SK-N-SH (cell line): ENCODE measurements at regions not wholly inside any gene's neighbourhood (a gene's known extent, or its start where the extent isn't known, plus 50 kb on each side); places are given as distances from the start of the nearest gene placed in this dataset.

ENCODE experiments used
- CTCF ChIA-PET: fragments of 300-600, 350-600 bp; formaldehyde crosslinking; extraction: SDS; loops from one replicate; lab custom pipeline; 2021; lab: Yijun Ruan, JAX
- POLR2A ChIA-PET: fragments of 350-600 bp; sonication (Branson Sonifier 250); formaldehyde crosslinking; extraction: SDS; loops from one replicate; lab custom pipeline; 2020; ENCODE audit warnings: antibody characterized with exemption, inconsistent platforms; lab: Yijun Ruan, JAX
- DNase-seq: peaks from one replicate; pipeline ENCODE4 v3.0.0; 2012
- H2AFZ ChIP-seq: fragments of 200-600 bp; sonication (generic); 2 replicates; pipeline ENCODE4 v1.8.1; 2016; ENCODE audit warnings: antibody characterized with exemption, mild to moderate bottlenecking, low read depth
- H3F3A ChIP-seq: fragments of 200-600 bp; sonication (generic); replicated peaks from 2 replicates; pipeline ENCODE3; 2016; ENCODE audit warnings: antibody characterized with exemption, mild to moderate bottlenecking; ENCODE audit not compliant: insufficient read depth
- H3K27ac ChIP-seq, 2 experiments: fragments of 200-500 bp in 1 of 2; fragments of 200-600 bp in 1 of 2; sonication (Bioruptor generic) in 1 of 2; sonication (generic), shearing (Covaris generic) in 1 of 2; 2 replicates each; pipeline versions ENCODE4 v1.5.1 to v1.6.1; 2014 to 2016; ENCODE audit warnings: low read depth in 2 of 2, inconsistent platforms in 1 of 2, low read length in 1 of 2, mild to moderate bottlenecking in 1 of 2, mixed read lengths in 1 of 2
- H3K27me3 ChIP-seq: fragments of 200-600 bp; sonication (generic), shearing (Covaris generic); 2 replicates; pipeline ENCODE4 v1.6.1; 2016; ENCODE audit warnings: mixed run types; ENCODE audit not compliant: insufficient read depth
- H3K36me3 ChIP-seq, 2 experiments: fragments of 200-500 bp in 1 of 2; fragments of 200-600 bp in 1 of 2; sonication (Bioruptor generic) in 1 of 2; sonication (generic) in 1 of 2; replicated peaks in 1 of 2; 2 replicates each; pipeline versions ENCODE3 to v1.5.1; 2014 to 2016; ENCODE audit warnings: low read length in 1 of 2, mild to moderate bottlenecking in 1 of 2; ENCODE audit not compliant: insufficient read depth in 2 of 2, control insufficient read depth in 1 of 2
- H3K4me1 ChIP-seq, 2 experiments: fragments of 200-500 bp in 1 of 2; fragments of 200-600 bp in 1 of 2; sonication (Bioruptor generic) in 1 of 2; sonication (generic), shearing (Covaris generic) in 1 of 2; 2 replicates each; pipeline versions ENCODE4 v1.5.1 to v1.6.1; 2014 to 2016; ENCODE audit warnings: low read depth in 1 of 2, low read length in 1 of 2, mixed run types in 1 of 2; ENCODE audit not compliant: insufficient read depth in 2 of 2, control insufficient read depth in 1 of 2
- H3K4me2 ChIP-seq: fragments of 200-600 bp; sonication (generic), shearing (Covaris generic); 2 replicates; pipeline ENCODE4 v1.6.1; 2017; ENCODE audit warnings: mixed run types
- H3K4me3 ChIP-seq, 2 experiments: fragments of 200-500 bp in 1 of 2; fragments of 200-600 bp in 1 of 2; sonication (Bioruptor generic) in 1 of 2; sonication (generic), shearing (Covaris generic) in 1 of 2; 2 replicates each; pipeline versions ENCODE4 v1.5.1 to v1.8.1; 2014 to 2016; ENCODE audit warnings: low read depth in 2 of 2, inconsistent platforms in 1 of 2, low read length in 1 of 2, mild to moderate bottlenecking in 1 of 2, mixed read lengths in 1 of 2, moderate library complexity in 1 of 2
- H3K79me2 ChIP-seq: fragments of 200-600 bp; sonication (generic); 2 replicates; pipeline ENCODE4 v1.8.1; 2017; ENCODE audit warnings: mild to moderate bottlenecking; ENCODE audit not compliant: insufficient read depth
- H3K9ac ChIP-seq: fragments of 200-600 bp; sonication (generic); 2 replicates; pipeline ENCODE4 v1.6.1; 2017; ENCODE audit warnings: mixed run types
- H3K9me2 ChIP-seq: fragments of 200-600 bp; sonication (generic); 2 replicates; pipeline ENCODE4 v1.6.1; 2017; ENCODE audit warnings: mixed run types
- H3K9me3 ChIP-seq: fragments of 200-600 bp; sonication (generic); 2 replicates; pipeline ENCODE4 v1.6.1; 2017; ENCODE audit warnings: mixed run types, mild to moderate bottlenecking, moderate library complexity
- H4K20me1 ChIP-seq: fragments of 200-600 bp; sonication (generic); 2 replicates; pipeline ENCODE4 v1.6.1; 2017; ENCODE audit warnings: mild to moderate bottlenecking, mixed run types; ENCODE audit not compliant: insufficient read depth
- FOSL2 ChIP-seq: IDR thresholded peaks from 2 replicates; pipeline ENCODE4 v1.4.0; 2012; ENCODE audit warnings: low read depth, mild to moderate bottlenecking, moderate library complexity, borderline replicate concordance
- FOXJ3 ChIP-seq: sonication (generic); formaldehyde crosslinking; IDR thresholded peaks from 2 replicates; pipeline ENCODE4 v1.5.1; 2020; ENCODE audit warnings: mild to moderate bottlenecking, missing genetic modification reagents
- FOXM1 ChIP-seq: IDR thresholded peaks from 2 replicates; pipeline ENCODE4 v1.4.0; 2012; ENCODE audit warnings: low read depth, mild to moderate bottlenecking
- GATA2 ChIP-seq: sonication (generic); formaldehyde crosslinking; IDR thresholded peaks from 2 replicates; pipeline ENCODE4 v1.5.0; 2020; ENCODE audit warnings: mild to moderate bottlenecking, missing genetic modification reagents
- IRF3 ChIP-seq: fragments of 150-350 bp; IDR thresholded peaks from 2 replicates; pipeline ENCODE4 v1.6.1; 2016; ENCODE audit warnings: mild to moderate bottlenecking, low read depth, low read length
- JUND ChIP-seq: IDR thresholded peaks from 2 replicates; pipeline ENCODE4 v1.4.0; 2012
- MXI1 ChIP-seq: IDR thresholded peaks from 2 replicates; pipeline ENCODE4 v1.6.1; 2012; ENCODE audit warnings: mild to moderate bottlenecking, low read depth, low read length, improper control_type of control experiment
- NRF1 ChIP-seq: IDR thresholded peaks from 2 replicates; pipeline ENCODE4 v1.6.1; 2012; ENCODE audit warnings: low read depth, mild to moderate bottlenecking, low read length
- RCOR1 ChIP-seq: fragments of 150-350 bp; IDR thresholded peaks from 2 replicates; pipeline ENCODE4 v1.6.1; 2017; ENCODE audit warnings: antibody characterized with exemption, low read length
- REST ChIP-seq: IDR thresholded peaks from 2 replicates; pipeline ENCODE4 v1.6.1; 2012; ENCODE audit warnings: mild to moderate bottlenecking, low read depth, low read length, moderate library complexity
- RFX5 ChIP-seq: IDR thresholded peaks from 2 replicates; pipeline ENCODE4 v1.6.1; 2012; ENCODE audit warnings: mild to moderate bottlenecking, improper control_type of control experiment, low read length
- SIN3A ChIP-seq: IDR thresholded peaks from 2 replicates; pipeline ENCODE4 v1.6.1; 2012; ENCODE audit warnings: low read depth, mild to moderate bottlenecking, low read length, moderate library complexity, borderline replicate concordance
- SMC3 ChIP-seq: IDR thresholded peaks from 2 replicates; pipeline ENCODE4 v1.6.1; 2012; ENCODE audit warnings: low read depth, low read length, improper control_type of control experiment
- TCF12 ChIP-seq: IDR thresholded peaks from 2 replicates; pipeline ENCODE4 v1.4.0; 2012
- TEAD4 ChIP-seq: IDR thresholded peaks from 2 replicates; pipeline ENCODE4 v1.4.0; 2012; ENCODE audit warnings: mild to moderate bottlenecking, borderline replicate concordance; ENCODE audit not compliant: insufficient read depth
- ZBTB33 ChIP-seq: IDR thresholded peaks from 2 replicates; pipeline ENCODE4 v1.4.0; 2012; ENCODE audit warnings: low read depth, borderline replicate concordance
- WGBS: methylation state at CpG from one replicate; pipeline ENCODE4 v1.1.6; 2017; ENCODE audit warnings: low lambda C conversion rate; 5-methylcytosine and 5-hydroxymethylcytosine counted together
- TF ChIP-seq, protein P1 (sequence below): IDR thresholded peaks from 2 replicates; pipeline ENCODE4; 2012
- TF ChIP-seq, protein P2 (sequence below): fragments of 200-600 bp; sonication (generic); IDR thresholded peaks from 2 replicates; pipeline ENCODE4 v1.6.1; 2017; ENCODE audit warnings: antibody characterized with exemption, mild to moderate bottlenecking, moderate library complexity

DNA sequence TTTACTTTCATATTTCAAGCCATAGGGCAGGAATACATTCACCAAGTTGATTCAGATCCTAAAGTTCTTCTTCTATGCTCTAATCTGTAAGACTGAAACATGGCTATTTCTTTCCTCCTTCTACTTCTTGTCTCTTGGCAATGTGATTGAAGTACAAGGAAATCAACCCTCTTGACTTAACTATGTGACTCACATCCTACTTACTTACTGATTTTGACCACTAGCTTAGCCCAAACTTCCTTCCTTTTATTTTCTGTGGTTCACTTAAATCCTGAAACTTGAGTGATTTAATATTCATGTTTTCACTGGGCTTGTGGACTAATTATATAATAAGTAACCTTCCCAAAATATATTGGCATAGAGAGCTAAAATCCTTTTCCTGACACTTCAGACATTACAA is 111.2 kb upstream of the NOVA1 start:
- CTCF ChIA-PET, result interaction anchor here (0.6 kb wide), 1 partner anchor 388 kb away, joined by 3 read pairs; no protein-coding TSS in a partner anchor
- TF ChIP-seq NRF1 (no peak), TEAD4 (no peak), FOXM1 (no peak), ZBTB33 (no peak)
- TF ChIP-seq, protein P1, sequence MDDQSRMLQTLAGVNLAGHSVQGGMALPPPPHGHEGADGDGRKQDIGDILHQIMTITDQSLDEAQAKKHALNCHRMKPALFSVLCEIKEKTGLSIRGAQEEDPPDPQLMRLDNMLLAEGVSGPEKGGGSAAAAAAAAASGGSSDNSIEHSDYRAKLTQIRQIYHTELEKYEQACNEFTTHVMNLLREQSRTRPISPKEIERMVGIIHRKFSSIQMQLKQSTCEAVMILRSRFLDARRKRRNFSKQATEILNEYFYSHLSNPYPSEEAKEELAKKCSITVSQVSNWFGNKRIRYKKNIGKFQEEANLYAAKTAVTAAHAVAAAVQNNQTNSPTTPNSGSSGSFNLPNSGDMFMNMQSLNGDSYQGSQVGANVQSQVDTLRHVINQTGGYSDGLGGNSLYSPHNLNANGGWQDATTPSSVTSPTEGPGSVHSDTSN, result no peak
- Histone ChIP-seq H3K9me3 (no peaks in the 10 kb centered on the region), H3K4me3 (no peak overlapping the region), H3K4me2 (no peak overlapping the region), H3K36me3 (no peaks in the 10 kb centered on the region), H3K27ac (no peak overlapping the region), H3K79me2 (no peaks in the 10 kb centered on the region), H3K4me1 (no peaks in the 10 kb centered on the region), H3K27me3 (no peaks in the 10 kb centered on the region), H2AFZ (no peak overlapping the region), H3K9me2 (no peaks in the 10 kb centered on the region), H3F3A (no peaks in the 10 kb centered on the region), H3K9ac (no peak overlapping the region), H4K20me1 (no peaks in the 10 kb centered on the region)
- DNase-seq, result no peak
- POLR2A ChIA-PET, result no interaction called here

DNA sequence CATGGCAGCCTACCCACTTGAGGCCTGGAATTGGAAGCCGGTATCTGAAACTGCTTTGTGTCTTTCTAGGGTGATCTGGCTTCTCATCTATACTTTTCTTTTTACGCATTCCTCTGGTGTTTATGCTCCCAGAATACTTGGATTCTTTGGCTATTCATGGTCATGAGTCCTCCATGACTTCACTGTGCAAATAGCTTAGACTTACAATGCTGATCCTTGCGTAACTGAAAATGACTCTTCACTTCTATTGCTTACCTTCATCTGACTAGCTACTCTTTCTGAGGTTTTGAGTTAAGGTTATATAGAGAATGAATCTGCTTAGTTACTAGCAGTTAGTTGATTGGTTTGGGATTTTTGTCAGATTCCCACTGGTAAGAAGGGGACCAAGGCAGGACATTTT is 121.7 kb upstream of the NOVA1 start:
- no peak overlapping the region for H2AFZ ChIP-seq
- H3F3A ChIP-seq, result no peaks in the 10 kb centered on the region
- no peak overlapping the region for H3K4me3 ChIP-seq
- no peak for DNase-seq
- no peak overlapping the region for H3K4me2 ChIP-seq
- CTCF ChIA-PET, result interaction anchor here (1.1 to 1.2 kb wide), 2 partner anchors 10 to 32 kb away, joined by 3 to 4 read pairs; no protein-coding TSS in a partner anchor
- no peak overlapping the region for H3K27ac ChIP-seq
- no peaks in the 10 kb centered on the region for H4K20me1 ChIP-seq
- no peaks in the 10 kb centered on the region for H3K27me3 ChIP-seq
- no peaks in the 10 kb centered on the region for H3K79me2 ChIP-seq
- no peaks in the 10 kb centered on the region for H3K9me3 ChIP-seq
- no peaks in the 10 kb centered on the region for H3K36me3 ChIP-seq
- H3K4me1 ChIP-seq, result no peaks in the 10 kb centered on the region
- 20% methylated on average over 3 of the region's 3 CpGs for WGBS
- no peaks in the 10 kb centered on the region for H3K9me2 ChIP-seq
- no peak overlapping the region for H3K9ac ChIP-seq
- POLR2A ChIA-PET, result no interaction called here
- TF ChIP-seq TEAD4, result no peak
- TF ChIP-seq GATA2 (CRISPR knock-in tag), result no peak
- TF ChIP-seq JUND, result no peak
- TF ChIP-seq SMC3, result no peak
- TF ChIP-seq FOXJ3 (CRISPR knock-in tag), result no peak
- TF ChIP-seq, protein P2, sequence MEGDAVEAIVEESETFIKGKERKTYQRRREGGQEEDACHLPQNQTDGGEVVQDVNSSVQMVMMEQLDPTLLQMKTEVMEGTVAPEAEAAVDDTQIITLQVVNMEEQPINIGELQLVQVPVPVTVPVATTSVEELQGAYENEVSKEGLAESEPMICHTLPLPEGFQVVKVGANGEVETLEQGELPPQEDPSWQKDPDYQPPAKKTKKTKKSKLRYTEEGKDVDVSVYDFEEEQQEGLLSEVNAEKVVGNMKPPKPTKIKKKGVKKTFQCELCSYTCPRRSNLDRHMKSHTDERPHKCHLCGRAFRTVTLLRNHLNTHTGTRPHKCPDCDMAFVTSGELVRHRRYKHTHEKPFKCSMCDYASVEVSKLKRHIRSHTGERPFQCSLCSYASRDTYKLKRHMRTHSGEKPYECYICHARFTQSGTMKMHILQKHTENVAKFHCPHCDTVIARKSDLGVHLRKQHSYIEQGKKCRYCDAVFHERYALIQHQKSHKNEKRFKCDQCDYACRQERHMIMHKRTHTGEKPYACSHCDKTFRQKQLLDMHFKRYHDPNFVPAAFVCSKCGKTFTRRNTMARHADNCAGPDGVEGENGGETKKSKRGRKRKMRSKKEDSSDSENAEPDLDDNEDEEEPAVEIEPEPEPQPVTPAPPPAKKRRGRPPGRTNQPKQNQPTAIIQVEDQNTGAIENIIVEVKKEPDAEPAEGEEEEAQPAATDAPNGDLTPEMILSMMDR, result no peak
- no peak for TF ChIP-seq RFX5
- no peak for TF ChIP-seq MXI1
- no peak for TF ChIP-seq NRF1
- TF ChIP-seq FOSL2, result no peak
- no peak for TF ChIP-seq SIN3A
- no peak for TF ChIP-seq TCF12
- no peak for TF ChIP-seq RCOR1
- TF ChIP-seq IRF3, result no peak
- no peak for TF ChIP-seq REST
